HepG2 (cell line): ENCODE measurements at regions not wholly inside any gene's neighbourhood (a gene's known extent, or its start where the extent isn't known, plus 50 kb on each side); places are given as distances from the start of the nearest gene placed in this dataset.

ENCODE experiments used
- AGO1 ChIP-seq: fragments of 200-400 bp; formaldehyde crosslinking; IDR thresholded peaks from 2 replicates; pipeline ENCODE4 v1.6.1; 2017; ENCODE audit warnings: mild to moderate bottlenecking, low read depth, low read length, moderate library complexity; ENCODE audit not compliant: poor library complexity, severe bottlenecking
- DBP ChIP-seq: sonication (generic); formaldehyde crosslinking; IDR thresholded peaks from 2 replicates; pipeline ENCODE4 v1.4.0; 2020; ENCODE audit warnings: missing genetic modification reagents; ENCODE audit errors: not compliant biosample characterization
- ETV5 ChIP-seq: IDR thresholded peaks from 2 replicates; pipeline ENCODE4 v1.6.1; 2018; ENCODE audit warnings: missing biosample characterization, missing genetic modification reagents, inconsistent platforms, borderline replicate concordance
- FOXA3 ChIP-seq: IDR thresholded peaks from 2 replicates; pipeline ENCODE4 v1.6.1; 2016; ENCODE audit warnings: missing genetic modification reagents, missing compliant biosample characterization
- FOXJ3 ChIP-seq: sonication (generic); formaldehyde crosslinking; IDR thresholded peaks from 2 replicates; pipeline ENCODE4 v1.4.0; 2020; ENCODE audit warnings: missing genetic modification reagents, mild to moderate bottlenecking, borderline replicate concordance
- GTF3A ChIP-seq: sonication (generic); formaldehyde crosslinking; conservative IDR thresholded peaks from 2 replicates; pipeline ENCODE4 v1.4.0; 2020; ENCODE audit warnings: mild to moderate bottlenecking, missing genetic modification reagents
- HCFC1 ChIP-seq: fragments of 150-350 bp; IDR thresholded peaks from 2 replicates; pipeline ENCODE4 v1.6.1; 2014; ENCODE audit warnings: low read depth, low read length
- HNF1B ChIP-seq: sonication (generic); formaldehyde crosslinking; IDR thresholded peaks from 2 replicates; pipeline ENCODE4 v1.5.1; 2020; ENCODE audit warnings: mild to moderate bottlenecking, moderate library complexity, missing genetic modification reagents
- JUND ChIP-seq: sonication (generic); formaldehyde crosslinking; IDR thresholded peaks from 2 replicates; pipeline ENCODE4 v1.8.0; 2022; ENCODE audit warnings: mild to moderate bottlenecking, missing genetic modification reagents
- KAT8 ChIP-seq: IDR thresholded peaks from 2 replicates; pipeline ENCODE4 v1.6.1; 2016; ENCODE audit warnings: missing genetic modification reagents, missing compliant biosample characterization
- MATR3 ChIP-seq: sonication (generic); formaldehyde crosslinking; IDR thresholded peaks from 2 replicates; pipeline ENCODE4 v1.4.0; 2020; ENCODE audit warnings: missing genetic modification reagents
- MIXL1 ChIP-seq: IDR thresholded peaks from 2 replicates; pipeline ENCODE4 v1.6.1; 2016
- MZF1 ChIP-seq: sonication (generic); formaldehyde crosslinking; IDR thresholded peaks from 2 replicates; pipeline ENCODE4 v1.8.1; 2023; ENCODE audit warnings: mild to moderate bottlenecking, missing genetic modification reagents, borderline replicate concordance
- PPARG ChIP-seq: conservative IDR thresholded peaks from 2 replicates; pipeline ENCODE4 v1.6.1; 2016; ENCODE audit warnings: missing biosample characterization, missing genetic modification reagents
- PRPF4 ChIP-seq: fragments of 200-400 bp; formaldehyde crosslinking; IDR thresholded peaks from 2 replicates; pipeline ENCODE4 v1.6.1; 2016; ENCODE audit warnings: low read length, low read depth; ENCODE audit not compliant: poor library complexity, severe bottlenecking
- RXRB ChIP-seq: IDR thresholded peaks from 2 replicates; pipeline ENCODE4 v1.6.1; 2016; ENCODE audit warnings: borderline replicate concordance, missing genetic modification reagents, missing compliant biosample characterization
- SMAD3 ChIP-seq: sonication (generic); formaldehyde crosslinking; IDR thresholded peaks from 2 replicates; pipeline ENCODE4 v1.4.0; 2020; ENCODE audit warnings: missing genetic modification reagents
- SMC3 ChIP-seq: IDR thresholded peaks from 2 replicates; pipeline ENCODE4 v1.6.1; 2011; ENCODE audit warnings: low read length, improper control_type of control experiment
- SP140L ChIP-seq: sonication (generic); formaldehyde crosslinking; IDR thresholded peaks from 2 replicates; pipeline ENCODE4 v1.4.0; 2020; ENCODE audit warnings: missing genetic modification reagents, borderline replicate concordance
- STAG1 ChIP-seq: sonication (generic); formaldehyde crosslinking; IDR thresholded peaks from 2 replicates; pipeline ENCODE4 v1.4.0; 2020; ENCODE audit warnings: missing genetic modification reagents
- TCF12 ChIP-seq, 2 experiments: fragments of 450-650 bp in 1 of 2; sonication (generic) in 1 of 2; formaldehyde crosslinking in 1 of 2; IDR thresholded peaks; 2 replicates each; pipeline versions ENCODE4 v1.6.1 to v1.8.0; 2017 to 2022; ENCODE audit warnings: antibody characterized with exemption in 1 of 2, mild to moderate bottlenecking in 1 of 2, missing genetic modification reagents in 1 of 2, moderate library complexity in 1 of 2
- TEAD2 ChIP-seq: sonication (generic); formaldehyde crosslinking; IDR thresholded peaks from 2 replicates; pipeline ENCODE4 v1.9.0; 2021; ENCODE audit warnings: missing genetic modification reagents
- TIGD3 ChIP-seq: sonication (generic); formaldehyde crosslinking; IDR thresholded peaks from 2 replicates; pipeline ENCODE4 v1.5.1; 2020; ENCODE audit warnings: mild to moderate bottlenecking, missing genetic modification reagents, borderline replicate concordance
- ZBTB7B ChIP-seq: sonication (generic); formaldehyde crosslinking; IDR thresholded peaks from 2 replicates; pipeline ENCODE4 v1.4.0; 2020; ENCODE audit warnings: missing genetic modification reagents
- ZNF282 ChIP-seq: fragments of 450-650 bp; IDR thresholded peaks from 2 replicates; pipeline ENCODE4 v1.6.1; 2018; ENCODE audit not compliant: partially characterized antibody
- ZNF652 ChIP-seq: IDR thresholded peaks from 2 replicates; pipeline ENCODE4 v1.6.1; 2016; ENCODE audit warnings: low read depth, borderline replicate concordance
- ZNF792 ChIP-seq: IDR thresholded peaks from 2 replicates; pipeline ENCODE4 v1.6.1; 2016
- ZNF816 ChIP-seq: sonication (generic); formaldehyde crosslinking; IDR thresholded peaks from 2 replicates; pipeline ENCODE4 v1.8.0; 2022; ENCODE audit warnings: missing genetic modification reagents, mild to moderate bottlenecking, borderline replicate concordance

DNA sequence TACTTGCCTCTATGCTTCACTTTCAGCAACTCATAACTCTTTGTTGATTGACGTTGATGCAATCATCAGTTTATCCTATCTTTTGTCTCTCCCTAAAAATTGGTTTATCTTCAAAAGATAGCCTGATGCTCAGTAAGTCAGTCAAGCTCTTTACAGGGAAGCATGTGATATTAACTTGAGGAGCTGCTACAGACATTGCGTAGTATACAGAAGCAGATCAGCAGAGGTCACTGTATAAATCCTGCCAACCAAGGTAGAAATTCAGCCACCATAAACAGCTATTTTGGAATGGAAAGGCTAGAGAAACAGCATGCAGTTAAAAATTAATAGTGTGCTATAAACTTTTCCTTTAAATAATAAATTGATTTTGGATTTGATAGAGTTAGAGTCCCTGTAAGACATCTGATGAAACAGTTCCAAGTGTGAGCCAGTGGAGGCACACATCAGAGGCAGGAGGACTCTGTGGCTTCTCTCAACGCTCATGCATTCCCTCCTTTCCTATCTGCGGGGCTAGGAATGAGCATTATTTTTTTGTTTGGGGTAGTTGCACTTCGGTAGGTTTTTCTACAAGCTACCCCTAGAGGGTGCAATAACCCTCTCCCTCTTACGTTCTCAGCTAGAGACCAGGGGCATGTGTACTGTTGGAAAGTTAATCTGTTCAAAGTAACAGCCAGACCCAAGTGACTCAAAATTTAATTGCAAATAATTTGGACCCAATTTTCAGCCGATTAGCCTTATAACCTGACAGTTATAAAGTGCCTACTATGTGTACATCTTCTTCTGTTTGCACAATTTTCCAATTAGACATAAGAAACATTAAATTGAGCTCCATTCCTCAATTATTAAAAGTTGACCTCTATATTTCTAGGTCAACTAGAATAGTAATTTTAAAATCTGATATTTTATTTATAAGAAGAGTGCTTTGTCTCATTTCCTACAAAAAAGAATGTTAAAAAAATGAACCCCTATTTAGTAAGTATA is 647.7 kb upstream of the SOX9 start (continued):
- TF ChIP-seq SMC3 (peak; percentile 95), FOXJ3 (CRISPR knock-in tag) (no peak), ZNF792 (CRISPR knock-in tag) (peak; percentile 11; the same call in 1 of the 2 replicates), STAG1 (CRISPR knock-in tag) (peak; percentile 92), MZF1 (CRISPR knock-in tag) (no peak), KAT8 (0 out of 2 replicates have a peak, but pooled peaks have one; percentile 43), TIGD3 (CRISPR knock-in tag) (no peak), PPARG (CRISPR knock-in tag) (no peak), ZNF816 (CRISPR knock-in tag) (no peak), HCFC1 (no peak), TEAD2 (CRISPR knock-in tag) (no peak), ZBTB7B (CRISPR knock-in tag) (peak; percentile 31; the same call in 1 of the 2 replicates), RXRB (peak; percentile 25; the same call in 1 of the 2 replicates), MIXL1 (CRISPR knock-in tag) (0 out of 2 replicates have a peak, but pooled peaks have one; percentile 51), TCF12 (IDR thresholded peaks at IDR 0.05) (no peak), TCF12 (CRISPR knock-in tag; IDR thresholded peaks at IDR 0.05) (no peak), SMAD3 (CRISPR knock-in tag) (0 out of 2 replicates have a peak, but pooled peaks have one; percentile 39), ETV5 (CRISPR knock-in tag) (no peak), FOXA3 (CRISPR knock-in tag) (peak; percentile 53), HNF1B (CRISPR knock-in tag) (0 out of 2 replicates have a peak, but pooled peaks have one; percentile 22), GTF3A (CRISPR knock-in tag) (no peak), PRPF4 (no peak), DBP (CRISPR knock-in tag) (no peak), SP140L (CRISPR knock-in tag) (no peak), MATR3 (CRISPR knock-in tag) (no peak), ZNF652 (0 out of 2 replicates have a peak, but pooled peaks have one; percentile 9), JUND (no peak), ZNF282 (no peak), AGO1 (no peak)
